Neuronal stem cell (in vitro differentiated cells): ENCODE measurements at regions not wholly inside any gene's neighbourhood (a gene's known extent, or its start where the extent isn't known, plus 50 kb on each side); places are given as distances from the start of the nearest gene placed in this dataset.

ENCODE experiments used
- DNase-seq: peaks from one replicate; pipeline ENCODE4 v3.0.0-alpha.2; 2013; ENCODE audit warnings: low spot score
- H2AFZ ChIP-seq: one replicate; pipeline ENCODE4 v1.6.1; 2013; ENCODE audit warnings: mild to moderate bottlenecking, low read length, inconsistent platforms
- H2AK5ac ChIP-seq: 2 replicates; pipeline ENCODE4 v1.6.1; 2013; ENCODE audit warnings: low read depth, mild to moderate bottlenecking, inconsistent platforms, low read length, moderate library complexity, mixed read lengths
- H2BK120ac ChIP-seq: 2 replicates; pipeline ENCODE4 v1.6.1; 2013; ENCODE audit warnings: low read depth, mild to moderate bottlenecking, inconsistent platforms, low read length, moderate library complexity, mixed read lengths
- H2BK12ac ChIP-seq: one replicate; pipeline ENCODE4 v1.6.1; 2013; ENCODE audit warnings: low read length, inconsistent platforms
- H2BK15ac ChIP-seq: 2 replicates; pipeline ENCODE4 v1.6.1; 2013; ENCODE audit warnings: mild to moderate bottlenecking, low read length, inconsistent platforms, mixed read lengths
- H2BK5ac ChIP-seq: one replicate; pipeline ENCODE4 v1.6.1; 2013; ENCODE audit warnings: inconsistent platforms, mild to moderate bottlenecking, low read length, moderate library complexity
- H3K14ac ChIP-seq: one replicate; pipeline ENCODE4 v1.6.1; 2013; ENCODE audit warnings: low read length, inconsistent platforms
- H3K18ac ChIP-seq: 2 replicates; pipeline ENCODE4 v1.6.1; 2013; ENCODE audit warnings: low read length, inconsistent platforms
- H3K23ac ChIP-seq: 2 replicates; pipeline ENCODE4 v1.6.1; 2013; ENCODE audit warnings: low read depth, mild to moderate bottlenecking, mixed read lengths, low read length, inconsistent platforms; ENCODE audit not compliant: poor library complexity
- H3K27ac ChIP-seq: replicated peaks from 3 replicates; pipeline ENCODE4 v1.5.1; 2013; ENCODE audit warnings: low read length, inconsistent platforms
- H3K27me3 ChIP-seq, 3 experiments: 2 replicates each; pipeline ENCODE4 v1.6.1; 2013; ENCODE audit warnings: low read length in 3 of 3, mild to moderate bottlenecking in 2 of 3, inconsistent platforms in 1 of 3, low read depth in 1 of 3, mixed read lengths in 1 of 3, moderate library complexity in 1 of 3; ENCODE audit not compliant: control insufficient read depth in 3 of 3, insufficient read depth in 3 of 3
- H3K36me3 ChIP-seq, 2 donors: replicated peaks in 1 of 2; 2 replicates each; pipeline ENCODE4 v1.6.1; 2013; ENCODE audit warnings: low read length in 2 of 2; ENCODE audit not compliant: control insufficient read depth in 2 of 2, insufficient read depth in 2 of 2
- H3K4ac ChIP-seq: 2 replicates; pipeline ENCODE4 v1.6.1; 2013; ENCODE audit warnings: inconsistent platforms, mild to moderate bottlenecking, low read length, moderate library complexity
- H3K4me1 ChIP-seq, 2 donors: 1 replicate in 1 of 2; 2 replicates in 1 of 2; pipeline ENCODE4 v1.6.1; 2013; ENCODE audit warnings: low read length in 2 of 2, low read depth in 1 of 2; ENCODE audit not compliant: control insufficient read depth in 2 of 2, insufficient read depth in 1 of 2
- H3K4me2 ChIP-seq: one replicate; pipeline ENCODE4 v1.6.1; 2013; ENCODE audit warnings: mild to moderate bottlenecking, low read length, inconsistent platforms; ENCODE audit not compliant: insufficient read depth, poor library complexity, severe bottlenecking
- H3K4me3 ChIP-seq, 2 donors: 2 replicates each; pipeline ENCODE4 v1.5.1; 2013; ENCODE audit warnings: low read length in 2 of 2, mild to moderate bottlenecking in 2 of 2, inconsistent platforms in 1 of 2, moderate library complexity in 1 of 2
- H3K79me1 ChIP-seq: one replicate; pipeline ENCODE4 v1.6.1; 2013; ENCODE audit warnings: low read depth, mild to moderate bottlenecking, inconsistent platforms, low read length, moderate library complexity
- H3K9ac ChIP-seq: one replicate; pipeline ENCODE4 v1.6.1; 2013; ENCODE audit warnings: mild to moderate bottlenecking, low read depth, low read length, inconsistent platforms; ENCODE audit not compliant: poor library complexity
- H3K9me3 ChIP-seq, 2 donors: replicated peaks in 1 of 2; 2 replicates each; pipeline versions ENCODE3 to v1.6.1; 2013; ENCODE audit warnings: low read length in 2 of 2, mild to moderate bottlenecking in 2 of 2, inconsistent platforms in 1 of 2, low read depth in 1 of 2, mixed read lengths in 1 of 2, moderate library complexity in 1 of 2; ENCODE audit not compliant: control insufficient read depth in 2 of 2, insufficient read depth in 1 of 2
- H4K8ac ChIP-seq: one replicate; pipeline ENCODE4 v1.6.1; 2013; ENCODE audit warnings: low read depth, mild to moderate bottlenecking, inconsistent platforms, low read length, moderate library complexity
- H4K91ac ChIP-seq: one replicate; pipeline ENCODE4 v1.6.1; 2013; ENCODE audit warnings: low read length, low read depth, mild to moderate bottlenecking, inconsistent platforms; ENCODE audit not compliant: poor library complexity
- WGBS, 2 donors: extraction: QIAGEN DNeasy Blood & Tissue Kit; methylation state at CpG; one replicate each; pipeline ENCODE4 v1.1.7; 2013; ENCODE audit warnings: missing lambda C conversion rate in 2 of 2, mixed read lengths in 1 of 2; ENCODE audit not compliant: insufficient read length in 2 of 2, insufficient replicate concordance in 1 of 2; ENCODE audit errors: extremely low coverage in 2 of 2; 5-methylcytosine and 5-hydroxymethylcytosine counted together

DNA sequence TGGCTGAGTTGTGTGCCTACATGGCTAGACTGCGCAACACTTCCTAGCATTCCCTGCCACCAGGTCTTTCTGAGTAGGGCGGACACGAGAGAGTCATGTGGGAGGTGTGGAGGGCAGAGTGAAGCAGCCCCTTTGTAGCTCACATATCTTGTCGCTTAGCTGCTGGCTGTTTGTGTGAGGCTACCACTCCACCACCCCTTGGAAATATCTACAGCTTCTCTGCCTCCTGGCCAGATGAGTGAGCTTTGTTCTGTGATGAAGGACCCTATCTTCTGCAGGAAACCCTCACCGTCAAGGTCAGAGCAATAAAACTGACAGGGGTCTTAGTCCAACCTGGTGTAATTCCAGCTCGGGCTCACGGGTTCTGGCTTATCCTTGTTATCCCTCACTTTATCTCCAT lies 232.1 kb upstream of the ASIC2 start:
- Histone ChIP-seq H4K8ac (no peak overlapping the region), H3K36me3 (no peaks in the 10 kb centered on the region), H3K4me2 (no peak overlapping the region), H3K9me3 (no peaks in the 10 kb centered on the region), H4K91ac (no peak overlapping the region), H3K18ac (peak overlapping the region; percentile 65), H3K4me3 (no peak overlapping the region), H3K14ac (no peak overlapping the region), H2BK120ac (no peak overlapping the region), H3K23ac (peak overlapping the region; percentile 66), H2BK12ac (no peak overlapping the region), H3K27ac (no peak overlapping the region), H2AK5ac (no peak overlapping the region), H3K4ac (no peak overlapping the region), H2AFZ (no peak overlapping the region), H3K79me1 (no peaks in the 10 kb centered on the region), H3K9ac (no peak overlapping the region), H2BK5ac (no peak overlapping the region), H2BK15ac (no peak overlapping the region), H3K27me3 (peaks cover 0 to 2% (median 0%) of the 10 kb centered on the region in 3 experiments), H3K4me1 (no peaks in the 10 kb centered on the region)
- DNase-seq = no peak
- WGBS, 2 donors = no CpG with 5 or more reads among the region's 7 CpGs

DNA sequence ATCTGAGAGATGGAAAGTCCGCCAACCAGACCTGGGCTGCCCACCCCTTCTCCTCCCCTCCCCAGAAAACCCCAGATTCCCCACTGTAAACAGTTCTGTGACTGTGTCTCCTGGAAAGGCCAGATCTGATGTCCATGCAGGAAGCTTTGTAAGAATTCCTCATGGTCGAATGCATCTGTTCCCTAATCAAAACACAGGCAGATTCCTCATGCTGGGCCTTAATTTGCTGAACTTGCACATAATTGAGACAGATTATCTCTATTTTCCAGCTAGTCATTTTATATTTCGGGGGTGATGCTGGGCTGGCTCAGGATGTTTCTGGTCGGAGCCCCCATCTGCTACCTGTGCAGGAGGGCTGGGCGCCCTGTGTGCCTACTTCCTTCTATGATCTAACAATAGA lies 233.6 kb upstream of the ASIC2 start:
- no peak overlapping the region for H4K91ac ChIP-seq
- no peak overlapping the region for H3K27ac ChIP-seq
- no peaks in the 10 kb centered on the region for H3K79me1 ChIP-seq
- H3K4ac ChIP-seq = no peak overlapping the region
- no peak for DNase-seq
- H2BK15ac ChIP-seq = no peak overlapping the region
- no peaks in the 10 kb centered on the region for H3K36me3 ChIP-seq
- no peak overlapping the region for H2AFZ ChIP-seq
- no peaks in the 10 kb centered on the region for H3K4me1 ChIP-seq
- no peak overlapping the region for H2BK12ac ChIP-seq
- H3K18ac ChIP-seq = no peak overlapping the region
- H2BK5ac ChIP-seq = no peak overlapping the region
- H3K14ac ChIP-seq = no peak overlapping the region
- H3K23ac ChIP-seq = no peak overlapping the region
- H3K9ac ChIP-seq = no peak overlapping the region
- H3K4me2 ChIP-seq = no peak overlapping the region
- no peak overlapping the region for H2BK120ac ChIP-seq
- H4K8ac ChIP-seq = no peak overlapping the region
- H3K4me3 ChIP-seq = no peak overlapping the region
- peaks cover 0 to 2% (median 0%) of the 10 kb centered on the region in 3 experiments for H3K27me3 ChIP-seq
- no peaks in the 10 kb centered on the region for H3K9me3 ChIP-seq
- H2AK5ac ChIP-seq = no peak overlapping the region
- WGBS, 2 donors = no CpG with 5 or more reads among the region's 5 CpGs

DNA sequence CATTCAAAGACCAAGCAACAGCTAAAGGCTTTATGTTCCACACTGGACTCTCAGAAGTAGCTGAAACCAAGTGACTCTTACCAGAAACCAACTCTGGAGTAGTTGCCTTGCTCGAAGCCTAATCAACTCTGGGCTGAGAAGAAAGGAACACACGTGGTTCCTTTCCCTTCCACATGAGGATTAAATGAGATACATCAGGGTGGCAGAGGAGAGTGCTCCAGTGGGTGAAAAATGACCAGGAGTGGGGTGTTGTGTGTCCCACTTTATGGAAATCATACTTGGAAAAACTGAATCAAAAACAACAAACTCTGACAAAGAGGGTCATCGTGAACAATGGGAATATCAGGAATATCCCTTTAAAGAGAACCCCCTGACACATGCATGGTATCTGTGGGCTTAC lies 234.2 kb upstream of the ASIC2 start:
- no peaks in the 10 kb centered on the region for H3K9me3 ChIP-seq
- H3K14ac ChIP-seq = no peak overlapping the region
- H2BK120ac ChIP-seq = no peak overlapping the region
- no peak overlapping the region for H2BK12ac ChIP-seq
- H3K79me1 ChIP-seq = no peaks in the 10 kb centered on the region
- H4K8ac ChIP-seq = no peak overlapping the region
- peaks cover 0 to 2% (median 0%) of the 10 kb centered on the region in 3 experiments for H3K27me3 ChIP-seq
- no peak overlapping the region for H2AFZ ChIP-seq
- no peak overlapping the region for H3K9ac ChIP-seq
- H2BK5ac ChIP-seq = no peak overlapping the region
- no peak overlapping the region for H3K4me3 ChIP-seq
- no peak overlapping the region for H4K91ac ChIP-seq
- no peak overlapping the region for H3K4ac ChIP-seq
- no peak overlapping the region for H3K18ac ChIP-seq
- no peaks in the 10 kb centered on the region for H3K4me1 ChIP-seq
- WGBS, 2 donors = no CpG with 5 or more reads among the region's 3 CpGs
- no peak overlapping the region for H2BK15ac ChIP-seq
- H3K36me3 ChIP-seq = no peaks in the 10 kb centered on the region
- no peak for DNase-seq
- no peak overlapping the region for H3K4me2 ChIP-seq
- H3K27ac ChIP-seq = no peak overlapping the region
- H2AK5ac ChIP-seq = no peak overlapping the region
- H3K23ac ChIP-seq = no peak overlapping the region

- no peak overlapping the region for H3K9ac ChIP-seq
- H2AK5ac ChIP-seq = no peak overlapping the region
- H3K4me2 ChIP-seq = no peak overlapping the region
- no peak overlapping the region for H3K23ac ChIP-seq
- no peaks in the 10 kb centered on the region for H3K36me3 ChIP-seq
- H3K27me3 ChIP-seq = peaks cover 0 to 2% (median 0%) of the 10 kb centered on the region in 3 experiments
- no peak overlapping the region for H3K27ac ChIP-seq
- no peak overlapping the region for H3K14ac ChIP-seq
- H3K4me1 ChIP-seq = no peaks in the 10 kb centered on the region
- H3K18ac ChIP-seq = no peak overlapping the region
- no peak overlapping the region for H4K91ac ChIP-seq
- H3K79me1 ChIP-seq = no peaks in the 10 kb centered on the region
- no peak overlapping the region for H2AFZ ChIP-seq
- no peak overlapping the region for H2BK12ac ChIP-seq
- H4K8ac ChIP-seq = no peak overlapping the region
- H2BK15ac ChIP-seq = no peak overlapping the region
- no peak for DNase-seq
- WGBS, 2 donors = no CpG with 5 or more reads among the region's 1 CpG
- H2BK120ac ChIP-seq = no peak overlapping the region
- H3K4me3 ChIP-seq = no peak overlapping the region
- H2BK5ac ChIP-seq = no peak overlapping the region
- no peak overlapping the region for H3K4ac ChIP-seq
- no peaks in the 10 kb centered on the region for H3K9me3 ChIP-seq
Measured at GRCh38 chr17:33528846-33529245, 235.8 kb upstream of the ASIC2 start.
